Fibroblast of mammary gland (primary cell): ENCODE measurements at regions not wholly inside any gene's neighbourhood (a gene's known extent, or its start where the extent isn't known, plus 50 kb on each side); places are given as distances from the start of the nearest gene placed in this dataset.

ENCODE experiments used
- DNase-seq: peaks from one replicate; pipeline ENCODE4 v3.0.0-alpha.2; 2010; ENCODE audit warnings: low read depth
- H3K4me3 ChIP-seq: 2 replicates; pipeline ENCODE4 v1.5.1; 2011; ENCODE audit warnings: low read depth, mild to moderate bottlenecking, low read length, moderate library complexity; ENCODE audit not compliant: control insufficient read depth
- TF ChIP-seq, protein P1 (sequence below): conservative IDR thresholded peaks from 2 replicates; pipeline ENCODE4 v1.5.1; 2011; ENCODE audit warnings: low read depth, low read length, inconsistent platforms; ENCODE audit not compliant: control insufficient read depth, insufficient read depth

DNA sequence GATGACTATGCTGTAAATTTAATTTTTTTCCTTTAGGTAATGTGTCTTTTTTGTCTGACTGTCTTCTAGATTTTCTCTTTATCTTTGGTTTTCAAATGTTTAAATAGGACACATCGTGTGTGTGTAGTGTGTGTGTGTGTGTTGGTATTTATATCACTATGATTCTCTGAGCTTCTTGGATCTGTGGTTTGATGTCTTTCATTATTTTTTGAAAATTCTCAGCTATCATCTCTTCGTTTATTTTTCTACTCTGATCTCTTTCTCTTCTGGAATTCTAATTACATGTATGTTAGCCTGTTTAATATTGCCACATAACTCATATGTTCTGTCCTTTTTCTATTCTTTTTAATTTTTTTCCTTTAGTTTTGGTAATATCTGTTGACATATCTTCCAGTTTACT lies 73.5 kb upstream of the OR10AD1 start:
- no peak for DNase-seq
- TF ChIP-seq, protein P1, sequence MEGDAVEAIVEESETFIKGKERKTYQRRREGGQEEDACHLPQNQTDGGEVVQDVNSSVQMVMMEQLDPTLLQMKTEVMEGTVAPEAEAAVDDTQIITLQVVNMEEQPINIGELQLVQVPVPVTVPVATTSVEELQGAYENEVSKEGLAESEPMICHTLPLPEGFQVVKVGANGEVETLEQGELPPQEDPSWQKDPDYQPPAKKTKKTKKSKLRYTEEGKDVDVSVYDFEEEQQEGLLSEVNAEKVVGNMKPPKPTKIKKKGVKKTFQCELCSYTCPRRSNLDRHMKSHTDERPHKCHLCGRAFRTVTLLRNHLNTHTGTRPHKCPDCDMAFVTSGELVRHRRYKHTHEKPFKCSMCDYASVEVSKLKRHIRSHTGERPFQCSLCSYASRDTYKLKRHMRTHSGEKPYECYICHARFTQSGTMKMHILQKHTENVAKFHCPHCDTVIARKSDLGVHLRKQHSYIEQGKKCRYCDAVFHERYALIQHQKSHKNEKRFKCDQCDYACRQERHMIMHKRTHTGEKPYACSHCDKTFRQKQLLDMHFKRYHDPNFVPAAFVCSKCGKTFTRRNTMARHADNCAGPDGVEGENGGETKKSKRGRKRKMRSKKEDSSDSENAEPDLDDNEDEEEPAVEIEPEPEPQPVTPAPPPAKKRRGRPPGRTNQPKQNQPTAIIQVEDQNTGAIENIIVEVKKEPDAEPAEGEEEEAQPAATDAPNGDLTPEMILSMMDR, result no peak
- H3K4me3 ChIP-seq, result no peak overlapping the region

DNA sequence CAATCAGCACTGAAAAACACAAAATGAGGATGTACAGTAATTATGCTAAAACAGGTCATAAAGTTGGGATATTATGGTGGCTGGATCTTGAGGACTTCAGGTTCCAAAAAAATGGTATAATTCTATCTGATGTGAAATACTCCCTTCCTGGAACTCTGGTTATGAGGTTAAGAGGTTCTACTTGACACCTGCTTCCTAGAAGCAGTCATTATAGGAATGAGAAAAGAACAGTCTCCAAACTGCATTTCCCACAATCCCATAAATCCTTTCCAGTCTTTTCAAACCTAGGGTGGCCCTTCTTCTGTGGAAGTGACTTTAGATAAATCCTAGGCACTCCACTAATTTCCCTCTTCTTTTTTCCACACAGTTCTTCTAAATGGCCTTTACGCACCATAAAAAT lies 63.7 kb upstream of the OR10AD1 start:
- TF ChIP-seq, protein P1, result no peak
- no peak for DNase-seq
- no peak overlapping the region for H3K4me3 ChIP-seq

DNA sequence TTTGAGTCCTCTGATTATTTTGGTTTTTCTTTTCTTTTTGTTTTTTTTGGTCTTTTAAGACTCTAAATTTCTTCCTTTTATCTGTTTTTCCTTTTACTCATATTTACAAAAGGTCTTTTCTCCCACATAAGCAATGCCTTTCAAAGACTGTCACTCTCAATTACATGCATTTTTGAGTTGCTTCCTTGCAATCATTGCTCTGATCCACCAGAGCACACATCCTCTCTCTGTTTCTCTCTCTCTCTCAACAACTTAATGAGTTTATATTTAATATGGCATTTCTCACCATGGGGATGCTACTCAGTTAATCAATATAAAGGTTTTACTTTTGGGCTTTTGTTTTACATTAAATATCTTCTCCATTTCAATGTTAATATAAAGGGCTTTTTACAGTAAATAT lies 62.7 kb upstream of the OR10AD1 start:
- TF ChIP-seq, protein P1, result no peak
- no peak overlapping the region for H3K4me3 ChIP-seq
- DNase-seq, result no peak

DNA sequence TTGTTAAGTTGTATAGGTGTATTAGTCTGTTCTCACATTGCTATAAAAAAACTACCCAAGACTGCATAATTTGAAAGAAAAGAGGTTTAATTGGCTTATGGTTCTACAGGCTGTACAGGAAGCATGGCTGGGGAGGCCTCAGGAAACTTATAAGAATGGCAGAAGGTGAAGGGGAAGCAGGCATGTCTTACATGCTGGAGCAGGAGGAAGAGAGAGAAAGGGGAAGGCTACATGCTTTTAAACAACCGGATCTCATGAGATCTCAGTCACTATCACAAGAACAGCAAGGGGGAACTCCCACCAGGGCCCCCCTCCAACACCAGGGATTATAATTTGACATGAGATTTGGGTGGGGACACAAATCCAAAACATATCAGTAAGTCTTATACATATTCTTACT lies 60.5 kb upstream of the OR10AD1 start:
- no peak overlapping the region for H3K4me3 ChIP-seq
- TF ChIP-seq, protein P1, result no peak
- DNase-seq, result no peak

DNA sequence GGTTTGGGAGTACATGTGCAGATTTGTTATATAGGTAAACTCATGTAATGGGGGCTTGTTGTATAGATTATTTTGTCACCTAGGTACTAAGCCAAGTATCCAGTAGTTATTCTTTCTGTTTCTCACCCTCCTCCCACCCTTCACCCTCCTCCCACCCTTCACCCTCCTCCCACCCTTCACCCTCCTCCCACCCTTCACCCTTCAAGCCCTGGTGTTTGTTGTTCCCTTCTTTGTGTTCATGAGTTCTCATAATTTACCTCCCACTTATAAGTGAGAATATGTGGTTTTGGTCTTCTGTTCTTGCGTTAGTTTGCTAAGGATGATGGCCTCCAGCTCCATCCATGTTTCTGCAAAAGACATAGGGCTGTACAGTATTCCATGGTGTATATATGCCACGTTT lies 58.7 kb upstream of the OR10AD1 start:
- DNase-seq, result no peak
- TF ChIP-seq, protein P1, result no peak
- no peak overlapping the region for H3K4me3 ChIP-seq
